Adrenal gland (tissue), 5 donors: ENCODE measurements at regions not wholly inside any gene's neighbourhood (a gene's known extent, or its start where the extent isn't known, plus 50 kb on each side); places are given as distances from the start of the nearest gene placed in this dataset.

Experiments
- CTCF ChIP-seq, 6 experiments: fragments of 450-650 bp in 4 of 6; fragments of 200-600 bp in 2 of 6; sonication (generic) in 1 of 6; IDR thresholded peaks; 1 replicate in 5 of 6; 2 replicates in 1 of 6; pipeline versions ENCODE4 v1.5.1 to v1.8.0; 2016 to 2021; ENCODE audit warnings: antibody characterized with exemption in 6 of 6, mild to moderate bottlenecking in 2 of 6, moderate library complexity in 1 of 6
- POLR2A ChIP-seq, 2 donors: fragments of 450-650 bp; IDR thresholded peaks; one replicate each; pipeline ENCODE4 v1.6.1; 2017; ENCODE audit warnings: antibody characterized with exemption in 2 of 2, mild to moderate bottlenecking in 2 of 2, moderate library complexity in 1 of 2
- donor health status: DM: no; HTN: no; CAD: no.

GRCh38 chr5:118257066-118257465 lies 731.3 kb downstream of the DTWD2 start:
- TF ChIP-seq CTCF (IDR thresholded peaks at IDR 0.05) = no peak
- no peak for TF ChIP-seq POLR2A (IDR thresholded peaks at IDR 0.05)
